AG09319 (cell line): ENCODE measurements at regions not wholly inside any gene's neighbourhood (a gene's known extent, or its start where the extent isn't known, plus 50 kb on each side); places are given as distances from the start of the nearest gene placed in this dataset.

Experiments
- DNase-seq: peaks from one replicate; pipeline ENCODE4 v3.0.0-alpha.2; 2010; ENCODE audit warnings: low read depth; ENCODE audit errors: extremely low read depth
- CTCF ChIP-seq: IDR thresholded peaks from 2 replicates; pipeline ENCODE4 v1.5.1; 2011; ENCODE audit warnings: low read depth, mild to moderate bottlenecking, inconsistent platforms, low read length, moderate library complexity

GRCh38 chr7:50834679-50835078 lies 52.0 kb upstream of the GRB10 start:
- no peak for TF ChIP-seq CTCF

GRCh38 chr7:50834031-50834535 lies 51.4 kb upstream of the GRB10 start:
- DNase-seq, result no peak
- no peak for TF ChIP-seq CTCF

More at GRCh38 chr7:50834679-50835078, 52.0 kb upstream of the GRB10 start:
- no peak for DNase-seq

GRCh38 chr7:50832744-50833143 lies 50.0 kb upstream of the GRB10 start:
- no peak for DNase-seq
- no peak for TF ChIP-seq CTCF
